ENCODE measurements at regions not wholly inside any gene's neighbourhood (a gene's known extent, or its start where the extent isn't known, plus 50 kb on each side); places are given as distances from the start of the nearest gene placed in this dataset.

- no peak for TF ChIP-seq CTCF (IDR thresholded peaks at IDR 0.05)
- no peak for DNase-seq
- Mint-ChIP-seq H3K4me1 (peaks cover 23% of the 10 kb centered on the region), H3K27ac (no peak overlapping the region), H3K27me3 (ENCODE audit: low read depth, poor library complexity) (peaks cover 5% of the 10 kb centered on the region), H3K9me3 (no peaks in the 10 kb centered on the region), H3K4me3 (no peak overlapping the region), H3K36me3 (ENCODE audit: low read depth) (no peaks in the 10 kb centered on the region)
Measured at GRCh38 chr1:57603696-57604095, 179.8 kb upstream of the DAB1 start.

DNA sequence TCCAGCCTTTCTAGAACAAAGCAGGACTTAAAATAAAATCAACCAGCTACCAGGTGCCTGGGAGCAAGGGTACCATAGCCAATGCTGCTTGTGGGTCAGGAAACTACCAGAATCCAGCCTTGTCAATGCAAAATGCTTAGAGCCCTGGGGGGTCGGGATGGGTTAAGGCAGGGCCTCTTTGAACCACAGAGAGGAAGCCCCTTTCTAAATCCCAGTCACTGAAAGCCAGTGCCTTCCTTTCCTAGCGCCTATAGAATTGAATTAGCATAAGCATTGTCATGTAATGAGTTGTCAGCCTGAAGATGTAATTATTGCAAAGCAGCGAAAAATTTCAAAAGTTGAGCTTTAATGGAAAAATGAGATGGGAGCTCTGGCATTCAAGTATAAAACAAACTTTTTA is 176.6 kb upstream of the DAB1 start:
- H3K4me3 Mint-ChIP-seq = no peak overlapping the region
- no peaks in the 10 kb centered on the region for H3K36me3 Mint-ChIP-seq (ENCODE audit: low read depth)
- DNase-seq = no peak
- no peaks in the 10 kb centered on the region for H3K9me3 Mint-ChIP-seq
- H3K27me3 Mint-ChIP-seq (ENCODE audit: low read depth, poor library complexity) = peaks cover 8% of the 10 kb centered on the region
- H3K4me1 Mint-ChIP-seq = peaks cover 40% of the 10 kb centered on the region
- H3K27ac Mint-ChIP-seq = no peak overlapping the region
- no peak for TF ChIP-seq CTCF (IDR thresholded peaks at IDR 0.05)

GRCh38 chr1:57599236-57599994 is 175.6 kb upstream of the DAB1 start:
- Mint-ChIP-seq H3K4me1 (peaks cover 40% of the 10 kb centered on the region), H3K4me3 (no peak overlapping the region), H3K36me3 (ENCODE audit: low read depth) (no peaks in the 10 kb centered on the region), H3K27me3 (ENCODE audit: low read depth, poor library complexity) (peaks cover 8% of the 10 kb centered on the region), H3K9me3 (no peaks in the 10 kb centered on the region), H3K27ac (no peak overlapping the region)
- TF ChIP-seq CTCF (IDR thresholded peaks at IDR 0.05) = no peak
- no peak for DNase-seq

- H3K27me3 Mint-ChIP-seq (ENCODE audit: low read depth, poor library complexity) = peaks cover 5% of the 10 kb centered on the region
- H3K27ac Mint-ChIP-seq = no peak overlapping the region
- TF ChIP-seq CTCF (IDR thresholded peaks at IDR 0.05) = no peak
- no peaks in the 10 kb centered on the region for H3K9me3 Mint-ChIP-seq
- peaks cover 32% of the 10 kb centered on the region for H3K4me1 Mint-ChIP-seq
- H3K4me3 Mint-ChIP-seq = no peak overlapping the region
- H3K36me3 Mint-ChIP-seq (ENCODE audit: low read depth) = no peaks in the 10 kb centered on the region
- no peak for DNase-seq
Measured at GRCh38 chr1:57597036-57597435, 173.2 kb upstream of the DAB1 start.

GRCh38 chr1:57594002-57594401 is 170.1 kb upstream of the DAB1 start:
- H3K36me3 Mint-ChIP-seq (ENCODE audit: low read depth) = no peaks in the 10 kb centered on the region
- no peak overlapping the region for H3K4me3 Mint-ChIP-seq
- no peak for DNase-seq
- no peak for TF ChIP-seq CTCF (IDR thresholded peaks at IDR 0.05)
- H3K4me1 Mint-ChIP-seq = peaks cover 20% of the 10 kb centered on the region
- no peak overlapping the region for H3K27ac Mint-ChIP-seq
- peaks cover 2% of the 10 kb centered on the region for H3K27me3 Mint-ChIP-seq (ENCODE audit: low read depth, poor library complexity)
- no peaks in the 10 kb centered on the region for H3K9me3 Mint-ChIP-seq

DNA sequence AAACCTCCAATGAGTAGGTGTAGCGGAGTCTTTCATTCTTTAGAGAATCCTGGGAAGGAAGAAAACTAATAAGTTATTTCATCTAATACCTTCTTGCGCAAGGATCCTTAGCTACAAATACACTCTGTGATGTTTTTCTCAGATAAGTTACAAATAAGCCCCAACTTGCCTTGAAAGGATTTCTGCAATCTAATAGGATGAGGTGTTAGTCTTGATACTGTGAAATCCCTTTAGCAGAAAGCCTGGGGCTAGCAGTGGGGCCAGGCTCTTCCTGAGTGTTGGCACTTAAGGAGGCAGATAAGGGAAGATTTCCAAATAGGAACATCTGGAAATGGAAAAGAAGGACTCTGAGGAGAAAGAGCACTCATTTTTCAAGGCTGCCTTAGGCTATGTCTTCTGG is 168.0 kb upstream of the DAB1 start:
- no peak for DNase-seq
- TF ChIP-seq CTCF (IDR thresholded peaks at IDR 0.05) = no peak
- H3K36me3 Mint-ChIP-seq (ENCODE audit: low read depth) = no peaks in the 10 kb centered on the region

More for the DNA sequence above, 168.0 kb upstream of the DAB1 start:
- Mint-ChIP-seq H3K4me1 (peaks cover 6% of the 10 kb centered on the region), H3K27ac (no peak overlapping the region), H3K27me3 (ENCODE audit: low read depth, poor library complexity) (peaks cover 2% of the 10 kb centered on the region), H3K4me3 (no peak overlapping the region), H3K9me3 (no peaks in the 10 kb centered on the region)

All from nephron progenitor cell (in vitro differentiated cells).